ENCODE measurements at regions not wholly inside any gene's neighbourhood (a gene's known extent, or its start where the extent isn't known, plus 50 kb on each side); places are given as distances from the start of the nearest gene placed in this dataset.

- H3K79me2 ChIP-seq (ENCODE audit: insufficient read depth, low read length), result no peaks in the 10 kb centered on the region
- H3K27me3 ChIP-seq (ENCODE audit: control insufficient read depth in 1 of 2, insufficient read depth in 2 of 2, low read length in 2 of 2), result peaks cover 1 to 24% of the 10 kb centered on the region in 2 experiments; a peak in 1 of 5 replicates
- H3K4me2 ChIP-seq (ENCODE audit: low read depth, low read length), result no peak overlapping the region
- no peak for FAIRE-seq
- H3K27ac ChIP-seq (ENCODE audit: extremely low read length, insufficient read depth, low read length), result no peak overlapping the region
- DNase-seq (ENCODE audit: low spot score), result no peak
- no peaks in the 10 kb centered on the region for H3K4me1 ChIP-seq (ENCODE audit: insufficient read depth, low read length)
- CTCF ChIA-PET (ENCODE audit: low intra/inter-chr PET ratio, low total read pairs), result no interaction called here
- H3K9me3 ChIP-seq (ENCODE audit: low read length), result no peaks in the 10 kb centered on the region
- intact Hi-C loops (cut with micrococcal nuclease; ENCODE audit: unreplicated experiment), result no loop called here
- no peak overlapping the region for H2AFZ ChIP-seq (ENCODE audit: low read length)
- H3K36me3 ChIP-seq (replicated peaks in 1 of 2; ENCODE audit: control insufficient read depth in 1 of 2, insufficient read depth in 2 of 2, low read length in 2 of 2), result no peaks in the 10 kb centered on the region
- ATAC-seq, result no peak
- 35% methylated on average over 9 of the region's 13 CpGs for WGBS (ENCODE audit: low lambda C conversion rate)
- H3K9ac ChIP-seq (ENCODE audit: insufficient read depth, low read depth, low read length), result no peak overlapping the region
- TF ChIP-seq ZNF232 (CRISPR knock-in tag; IDR thresholded peaks at IDR 0.05; ENCODE audit: borderline replicate concordance) (no peak), ZNF792 (CRISPR knock-in tag; IDR thresholded peaks at IDR 0.05) (no peak), SNAPC4 (CRISPR knock-in tag; IDR thresholded peaks at IDR 0.05) (no peak), SP1 (IDR thresholded peaks at IDR 0.05) (no peak), SP1 (CRISPR knock-in tag; IDR thresholded peaks at IDR 0.05) (no peak)
- BruUV-seq (replicated peaks), result no TSS peak
- in situ Hi-C loops (cut with HindIII; ENCODE audit: extremely low pct_ligation_motif_present, low pct_unique_long_range_greater_than_20kb), result no loop called here
- no peaks in the 10 kb centered on the region for H4K20me1 ChIP-seq (ENCODE audit: insufficient read depth, low read length)
- POLR2A ChIA-PET, result no interaction called here
- no peak overlapping the region for H3K4me3 ChIP-seq (replicated peaks in 1 of 3; ENCODE audit: insufficient read depth in 1 of 3, low read depth in 2 of 3, low read length in 3 of 3)
Observed at GRCh38 chr22:47778160-47778658, 1015.8 kb downstream of the TBC1D22A start.

Data from HepG2 (cell line).